ENCODE measurements at regions not wholly inside any gene's neighbourhood (a gene's known extent, or its start where the extent isn't known, plus 50 kb on each side); places are given as distances from the start of the nearest gene placed in this dataset.

- no peak for DNase-seq
- Histone ChIP-seq H3K9ac (ENCODE audit: low read length) (no peak overlapping the region), H3K9me3 (ENCODE audit: low read length) (no peaks in the 10 kb centered on the region), H3F3A (ENCODE audit: low read length, unreplicated experiment) (no peaks in the 10 kb centered on the region), H3K36me3 (ENCODE audit: low read depth, low read length) (no peaks in the 10 kb centered on the region), H4K20me1 (ENCODE audit: low read length) (no peaks in the 10 kb centered on the region), H3K27ac (ENCODE audit: low read length) (no peak overlapping the region), H3K4me2 (ENCODE audit: low read length) (no peak overlapping the region), H2AFZ (ENCODE audit: low read length) (no peak overlapping the region), H3K27me3 (ENCODE audit: low read length) (no peaks in the 10 kb centered on the region), H3K4me3 (ENCODE audit: low read length) (no peak overlapping the region), H3K9me2 (replicated peaks; ENCODE audit: low read length) (no peaks in the 10 kb centered on the region), H3K4me1 (ENCODE audit: insufficient read depth, low read length) (no peaks in the 10 kb centered on the region), H3K79me2 (ENCODE audit: low read length) (no peaks in the 10 kb centered on the region)
- ATAC-seq: no peak
- ChIA-PET CTCF (no interaction called here), POLR2A (ENCODE audit: unreplicated experiment) (no interaction called here)
- intact Hi-C loops (cut with micrococcal nuclease): no loop called here
- BruUV-seq (replicated peaks): no TSS peak
- TF ChIP-seq EZH2 (IDR thresholded peaks at IDR 0.05; ENCODE audit: low read length, unreplicated experiment) (no peak), EZH2phosphoT487 (IDR thresholded peaks at IDR 0.05; ENCODE audit: borderline replicate concordance, low read length) (no peak), CTCF (conservative IDR thresholded peaks at IDR 0.05; ENCODE audit: low read depth, low read length) (no peak)
Observed at GRCh38 chr5:175133185-175133584, 310.8 kb downstream of the DRD1 start.

- DNase-seq (no peak), ATAC-seq (no peak)
- no peak overlapping the region for H3K4me3 ChIP-seq (ENCODE audit: low read length)
- no peaks in the 10 kb centered on the region for H3K36me3 ChIP-seq (ENCODE audit: low read depth, low read length)
- H3K9me3 ChIP-seq (ENCODE audit: low read length): no peaks in the 10 kb centered on the region
- no peaks in the 10 kb centered on the region for H3K9me2 ChIP-seq (replicated peaks; ENCODE audit: low read length)
- no TSS peak for BruUV-seq (replicated peaks)
- H3K4me1 ChIP-seq (ENCODE audit: insufficient read depth, low read length): no peaks in the 10 kb centered on the region
- H4K20me1 ChIP-seq (ENCODE audit: low read length): no peaks in the 10 kb centered on the region
- intact Hi-C loops (cut with micrococcal nuclease): no loop called here
- no peak overlapping the region for H3K4me2 ChIP-seq (ENCODE audit: low read length)
- no peaks in the 10 kb centered on the region for H3F3A ChIP-seq (ENCODE audit: low read length, unreplicated experiment)
- no peaks in the 10 kb centered on the region for H3K79me2 ChIP-seq (ENCODE audit: low read length)
- H2AFZ ChIP-seq (ENCODE audit: low read length): no peak overlapping the region
- no peaks in the 10 kb centered on the region for H3K27me3 ChIP-seq (ENCODE audit: low read length)
- no peak overlapping the region for H3K9ac ChIP-seq (ENCODE audit: low read length)
- no peak overlapping the region for H3K27ac ChIP-seq (ENCODE audit: low read length)
- ChIA-PET CTCF (no interaction called here), POLR2A (ENCODE audit: unreplicated experiment) (no interaction called here)
- TF ChIP-seq EZH2 (IDR thresholded peaks at IDR 0.05; ENCODE audit: low read length, unreplicated experiment): no peak
- TF ChIP-seq CTCF (conservative IDR thresholded peaks at IDR 0.05; ENCODE audit: low read depth, low read length): no peak
- no peak for TF ChIP-seq EZH2phosphoT487 (IDR thresholded peaks at IDR 0.05; ENCODE audit: borderline replicate concordance, low read length)
Observed at GRCh38 chr5:175131432-175131831, 312.6 kb downstream of the DRD1 start.

GRCh38 chr5:175129619-175130018 is 314.4 kb downstream of the DRD1 start:
- ChIA-PET CTCF (no interaction called here), POLR2A (ENCODE audit: unreplicated experiment) (no interaction called here)
- DNase-seq: no peak
- TF ChIP-seq CTCF (conservative IDR thresholded peaks at IDR 0.05; ENCODE audit: low read depth, low read length): no peak
- TF ChIP-seq EZH2phosphoT487 (IDR thresholded peaks at IDR 0.05; ENCODE audit: borderline replicate concordance, low read length): no peak
- TF ChIP-seq EZH2 (IDR thresholded peaks at IDR 0.05; ENCODE audit: low read length, unreplicated experiment): no peak
- no peaks in the 10 kb centered on the region for H4K20me1 ChIP-seq (ENCODE audit: low read length)
- no peaks in the 10 kb centered on the region for H3K79me2 ChIP-seq (ENCODE audit: low read length)
- no peak overlapping the region for H3K27ac ChIP-seq (ENCODE audit: low read length)
- H3K9me3 ChIP-seq (ENCODE audit: low read length): no peaks in the 10 kb centered on the region
- no peak for ATAC-seq
- no peaks in the 10 kb centered on the region for H3K36me3 ChIP-seq (ENCODE audit: low read depth, low read length)
- no TSS peak for BruUV-seq (replicated peaks)
- no peaks in the 10 kb centered on the region for H3K27me3 ChIP-seq (ENCODE audit: low read length)
- H3K9me2 ChIP-seq (replicated peaks; ENCODE audit: low read length): no peaks in the 10 kb centered on the region
- H2AFZ ChIP-seq (ENCODE audit: low read length): no peak overlapping the region
- no peaks in the 10 kb centered on the region for H3F3A ChIP-seq (ENCODE audit: low read length, unreplicated experiment)
- H3K4me2 ChIP-seq (ENCODE audit: low read length): no peak overlapping the region
- intact Hi-C loops (cut with micrococcal nuclease): no loop called here
- H3K4me3 ChIP-seq (ENCODE audit: low read length): no peak overlapping the region
- no peaks in the 10 kb centered on the region for H3K4me1 ChIP-seq (ENCODE audit: insufficient read depth, low read length)
- no peak overlapping the region for H3K9ac ChIP-seq (ENCODE audit: low read length)
